ENCODE measurements at regions not wholly inside any gene's neighbourhood (a gene's known extent, or its start where the extent isn't known, plus 50 kb on each side); places are given as distances from the start of the nearest gene placed in this dataset.

DNA sequence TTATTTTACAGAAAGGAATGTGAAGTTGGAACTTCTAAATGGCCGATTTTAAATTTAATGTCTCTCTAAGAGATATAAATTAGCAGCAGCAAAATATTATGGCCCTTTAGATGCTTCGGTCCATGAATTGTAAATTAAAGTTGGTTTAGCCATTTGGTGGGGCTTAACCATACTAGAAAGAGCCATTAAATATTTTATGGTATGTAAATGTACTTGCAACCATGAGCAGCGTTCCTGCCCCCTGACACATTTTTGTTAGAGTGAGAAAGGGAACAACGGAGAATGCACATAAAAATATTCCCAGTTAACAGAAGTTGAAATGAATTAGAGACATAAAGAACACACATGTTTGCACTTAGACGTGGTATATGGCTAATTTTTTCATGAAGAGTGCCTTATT, 237.9 kb downstream of the MYLK4 start:
- TF ChIP-seq, protein P1, sequence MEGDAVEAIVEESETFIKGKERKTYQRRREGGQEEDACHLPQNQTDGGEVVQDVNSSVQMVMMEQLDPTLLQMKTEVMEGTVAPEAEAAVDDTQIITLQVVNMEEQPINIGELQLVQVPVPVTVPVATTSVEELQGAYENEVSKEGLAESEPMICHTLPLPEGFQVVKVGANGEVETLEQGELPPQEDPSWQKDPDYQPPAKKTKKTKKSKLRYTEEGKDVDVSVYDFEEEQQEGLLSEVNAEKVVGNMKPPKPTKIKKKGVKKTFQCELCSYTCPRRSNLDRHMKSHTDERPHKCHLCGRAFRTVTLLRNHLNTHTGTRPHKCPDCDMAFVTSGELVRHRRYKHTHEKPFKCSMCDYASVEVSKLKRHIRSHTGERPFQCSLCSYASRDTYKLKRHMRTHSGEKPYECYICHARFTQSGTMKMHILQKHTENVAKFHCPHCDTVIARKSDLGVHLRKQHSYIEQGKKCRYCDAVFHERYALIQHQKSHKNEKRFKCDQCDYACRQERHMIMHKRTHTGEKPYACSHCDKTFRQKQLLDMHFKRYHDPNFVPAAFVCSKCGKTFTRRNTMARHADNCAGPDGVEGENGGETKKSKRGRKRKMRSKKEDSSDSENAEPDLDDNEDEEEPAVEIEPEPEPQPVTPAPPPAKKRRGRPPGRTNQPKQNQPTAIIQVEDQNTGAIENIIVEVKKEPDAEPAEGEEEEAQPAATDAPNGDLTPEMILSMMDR (IDR thresholded peaks at IDR 0.05; ENCODE audit: low read length), result no peak
- no peak for TF ChIP-seq EZH2 (IDR thresholded peaks at IDR 0.05; ENCODE audit: borderline replicate concordance, low read length)

All from OCI-LY1 (cell line).